OCI-M2 (cell line): ENCODE measurements at regions not wholly inside any gene's neighbourhood (a gene's known extent, or its start where the extent isn't known, plus 50 kb on each side); places are given as distances from the start of the nearest gene placed in this dataset.
"Not testable (repeated sequence)": the region's sequence is repeated elsewhere in the genome, so short reads cannot be mapped to it uniquely, and the experiment has no call there.

Experiments
- DNase-seq: peaks from one replicate; lab custom pipeline; 2025; ENCODE audit not compliant: unreplicated experiment; lab: John Stamatoyannopoulos, UW

- DNase-seq = no peak
Observed at GRCh38 chrX:65331371-65331770, 203.2 kb downstream of the LAS1L start.

- DNase-seq = no peak
Observed at GRCh38 chrX:65300104-65300809, 234.3 kb downstream of the LAS1L start.

GRCh38 chrX:65282905-65283304 lies 251.7 kb downstream of the LAS1L start:
- not testable (repeated sequence) for DNase-seq

GRCh38 chrX:65273152-65273551 lies 261.4 kb downstream of the LAS1L start:
- no peak for DNase-seq

GRCh38 chrX:65266482-65266881 lies 268.1 kb downstream of the LAS1L start:
- DNase-seq = no peak

- DNase-seq = no peak
Observed at GRCh38 chrX:65253817-65254216, 277.6 kb upstream of the ZC4H2 start.

- DNase-seq = no peak
Observed at GRCh38 chrX:65241059-65241721, 264.9 kb upstream of the ZC4H2 start.

GRCh38 chrX:65203545-65203944 lies 227.3 kb upstream of the ZC4H2 start:
- no peak for DNase-seq

GRCh38 chrX:65196758-65197360 lies 220.6 kb upstream of the ZC4H2 start:
- DNase-seq = no peak

- no peak for DNase-seq
Observed at GRCh38 chrX:65195621-65196020, 219.4 kb upstream of the ZC4H2 start.

GRCh38 chrX:65194547-65194946 lies 218.3 kb upstream of the ZC4H2 start:
- DNase-seq = no peak

GRCh38 chrX:65163325-65163724 lies 187.1 kb upstream of the ZC4H2 start:
- not testable (repeated sequence) for DNase-seq

- no peak for DNase-seq
Observed at GRCh38 chrX:65148232-65148631, 172.0 kb upstream of the ZC4H2 start.

GRCh38 chrX:65136424-65136823 lies 160.2 kb upstream of the ZC4H2 start:
- no peak for DNase-seq

- DNase-seq = no peak
Observed at GRCh38 chrX:65127842-65128241, 151.6 kb upstream of the ZC4H2 start.

- DNase-seq = no peak
Observed at GRCh38 chrX:65098851-65099250, 122.6 kb upstream of the ZC4H2 start.

GRCh38 chrX:65093658-65094057 lies 117.4 kb upstream of the ZC4H2 start:
- no peak for DNase-seq

GRCh38 chrX:65073233-65073632 lies 97.0 kb upstream of the ZC4H2 start:
- DNase-seq = no peak

GRCh38 chrX:65072590-65072989 lies 96.3 kb upstream of the ZC4H2 start:
- no peak for DNase-seq

- DNase-seq = not testable (repeated sequence)
Observed at GRCh38 chrX:65058626-65059025, 82.4 kb upstream of the ZC4H2 start.

- no peak for DNase-seq
Observed at GRCh38 chrX:65045001-65045400, 68.8 kb upstream of the ZC4H2 start.

GRCh38 chrX:65035446-65035770 lies 59.2 kb upstream of the ZC4H2 start:
- DNase-seq = no peak
